H1 (cell line): ENCODE measurements at regions not wholly inside any gene's neighbourhood (a gene's known extent, or its start where the extent isn't known, plus 50 kb on each side); places are given as distances from the start of the nearest gene placed in this dataset.

Experiments
- CTCF ChIP-seq, 3 experiments: IDR thresholded peaks; 1 replicate in 2 of 3; 2 replicates in 1 of 3; pipeline versions ENCODE4 v1.5.1 to v1.6.1; 2011; ENCODE audit warnings: low read length in 3 of 3, mild to moderate bottlenecking in 3 of 3, inconsistent platforms in 2 of 3, low read depth in 1 of 3, moderate library complexity in 1 of 3; ENCODE audit not compliant: insufficient read depth in 1 of 3; ENCODE audit errors: control extremely low read depth in 1 of 3
- EZH2 ChIP-seq: fragments of 200-600 bp; sonication (generic); IDR thresholded peaks from 2 replicates; pipeline ENCODE4 v1.7.1; 2012; ENCODE audit warnings: low read depth, mild to moderate bottlenecking, moderate library complexity, low read length, inconsistent platforms; ENCODE audit not compliant: severe bottlenecking
- SIN3A ChIP-seq, 2 experiments: IDR thresholded peaks in 1 of 2; conservative IDR thresholded peaks in 1 of 2; 2 replicates each; pipeline ENCODE4 v1.6.1; 2011 to 2012; ENCODE audit warnings: low read length in 2 of 2, improper control_type of control experiment in 1 of 2, low read depth in 1 of 2, mild to moderate bottlenecking in 1 of 2

- TF ChIP-seq SIN3A (conservative IDR thresholded peaks at IDR 0.05 in 1 of 2, IDR thresholded peaks at IDR 0.05 in 1 of 2; ENCODE audit: low read depth in 1 of 2, low read length in 2 of 2) = no peak
- no peak for TF ChIP-seq EZH2
- TF ChIP-seq CTCF (IDR thresholded peaks at IDR 0.05; ENCODE audit: control extremely low read depth in 1 of 3, insufficient read depth in 1 of 3, low read depth in 1 of 3, low read length in 3 of 3) = no peak
Observed at GRCh38 chr15:58274885-58275284, 136.7 kb downstream of the AQP9 start.
